AG08396 (cell line): ENCODE measurements at regions not wholly inside any gene's neighbourhood (a gene's known extent, or its start where the extent isn't known, plus 50 kb on each side); places are given as distances from the start of the nearest gene placed in this dataset.

Source experiments
- DNase-seq: peaks from one replicate; pipeline ENCODE4 v3.0.0; 2012; ENCODE audit warnings: low spot score, mixed read lengths

DNA sequence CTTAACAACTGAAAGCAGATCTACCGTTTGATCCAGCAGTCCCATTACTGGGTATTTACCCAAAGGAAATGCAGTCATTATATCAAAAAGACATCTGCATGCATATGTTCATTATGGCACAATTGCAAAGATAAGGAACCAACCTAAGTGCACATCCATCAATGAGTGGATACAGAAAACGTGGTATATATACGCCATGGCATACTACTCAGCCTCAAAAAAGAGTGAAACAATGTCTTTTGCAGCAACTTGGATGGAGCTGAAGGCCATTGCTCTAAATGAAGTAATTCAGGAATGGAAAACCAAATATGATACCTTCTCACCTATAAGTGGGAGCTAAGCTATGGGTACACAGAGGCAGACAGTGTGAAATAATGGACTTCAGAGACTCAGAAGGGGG, 169.3 kb downstream of the ZBTB18 start:
- no peak for DNase-seq

DNA sequence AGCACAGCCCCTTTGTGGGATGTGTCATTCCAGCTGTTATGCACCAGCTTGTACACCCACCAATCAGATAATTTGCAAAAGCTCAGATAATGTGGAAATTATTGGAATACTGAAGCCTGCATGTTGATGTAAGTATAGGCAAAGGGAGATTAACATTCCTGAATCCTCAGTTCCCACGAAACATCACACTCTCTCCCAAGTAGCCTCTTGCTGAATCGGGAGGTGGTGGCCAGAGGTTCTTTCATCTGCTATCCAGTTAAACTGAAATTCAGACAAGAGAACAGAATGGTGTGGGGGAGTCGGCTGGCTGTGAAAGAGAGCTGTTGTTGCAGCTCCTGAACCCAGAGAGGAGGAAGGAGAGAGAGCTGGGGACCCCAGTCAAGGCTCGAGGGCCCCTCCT, 170.9 kb downstream of the ZBTB18 start:
- no peak for DNase-seq

DNA sequence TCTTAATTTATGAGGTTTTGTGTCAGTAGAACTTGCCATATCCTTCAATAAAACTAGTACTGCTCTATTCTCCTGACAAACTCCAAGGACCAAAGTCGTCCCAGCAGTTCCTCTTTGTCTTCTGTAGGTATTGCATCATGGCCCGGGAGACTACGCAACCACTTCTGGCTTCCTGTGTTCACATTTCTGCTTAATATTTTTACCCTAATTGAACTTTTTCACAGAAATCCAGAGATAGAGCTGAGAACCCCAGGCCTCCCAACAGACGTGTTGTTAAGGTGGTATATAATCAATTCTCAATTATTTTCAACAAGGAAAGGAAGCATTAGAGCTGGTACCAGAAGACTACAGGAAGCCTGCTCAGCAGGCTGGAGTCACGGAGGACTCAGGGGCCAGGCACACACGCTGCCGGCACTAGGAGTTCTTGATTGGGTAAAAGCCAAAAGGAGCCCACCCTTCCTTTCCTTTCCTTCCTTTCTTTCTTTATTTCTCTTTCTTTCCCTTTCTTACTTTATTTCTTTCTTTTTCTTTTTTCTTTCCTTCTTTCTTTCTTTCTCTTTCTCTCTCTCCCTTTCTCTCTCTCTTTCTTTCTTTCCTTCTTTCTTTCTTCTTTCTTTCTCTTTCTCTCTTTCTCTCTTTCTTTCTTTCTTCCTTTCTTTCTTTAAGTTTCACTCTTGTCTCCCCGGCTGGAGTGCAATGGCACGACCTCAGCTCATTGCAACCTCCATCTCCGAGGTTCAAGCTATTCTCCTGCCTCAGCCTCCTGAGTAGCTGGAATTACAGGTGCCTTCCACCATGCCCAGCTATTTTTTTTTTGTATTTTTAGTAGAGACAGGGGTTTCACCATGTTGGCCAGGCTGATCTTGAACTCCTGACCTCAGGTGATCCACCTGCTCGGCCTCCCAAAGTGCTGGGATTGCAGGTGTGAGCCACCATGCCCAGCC, 173.7 kb downstream of the ZBTB18 start:
- no peak for DNase-seq

GRCh38 chr1:244226435-244226834, 175.4 kb downstream of the ZBTB18 start:
- no peak for DNase-seq

- DNase-seq = no peak
Observed at GRCh38 chr1:244230470-244230869, 179.4 kb downstream of the ZBTB18 start.

- DNase-seq = no peak
Observed at GRCh38 chr1:244231193-244231571, 180.1 kb downstream of the ZBTB18 start.

DNA sequence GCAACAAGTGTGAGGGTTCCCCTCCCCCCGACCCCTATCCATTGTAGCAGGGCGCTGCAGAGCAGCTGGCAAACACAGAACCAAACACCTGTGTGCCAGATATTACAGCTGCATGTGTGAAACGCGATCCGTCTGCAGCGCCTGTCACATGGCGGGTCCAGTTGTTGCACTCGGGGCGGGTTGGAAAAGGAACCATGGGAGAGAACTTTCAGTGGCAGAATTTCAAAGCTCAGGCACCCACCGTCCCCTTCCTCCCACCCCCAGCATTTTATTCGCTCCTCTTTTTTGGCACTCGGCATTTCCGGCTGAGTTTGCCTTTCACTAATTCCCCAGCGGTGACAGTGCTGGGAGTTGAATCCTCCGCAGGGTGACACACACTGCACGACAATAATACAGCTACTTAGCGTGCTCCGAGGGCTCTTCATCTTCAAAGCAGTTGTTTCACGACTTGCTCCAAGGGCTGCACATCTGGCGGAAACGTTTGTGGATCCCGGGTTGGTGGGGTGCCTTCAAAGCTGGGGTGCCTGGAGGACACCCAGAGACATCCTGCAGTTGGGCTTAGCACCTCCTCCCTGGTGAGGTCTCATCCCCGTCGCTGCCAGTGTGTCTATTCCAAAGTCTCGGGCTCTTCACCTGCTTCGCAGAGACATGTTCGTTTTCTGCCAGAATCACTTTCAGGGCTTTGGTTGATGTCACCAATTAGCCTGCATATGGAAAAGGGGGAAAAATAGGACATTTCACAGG, 180.7 kb downstream of the ZBTB18 start:
- peak; percentile 36 for DNase-seq

DNA sequence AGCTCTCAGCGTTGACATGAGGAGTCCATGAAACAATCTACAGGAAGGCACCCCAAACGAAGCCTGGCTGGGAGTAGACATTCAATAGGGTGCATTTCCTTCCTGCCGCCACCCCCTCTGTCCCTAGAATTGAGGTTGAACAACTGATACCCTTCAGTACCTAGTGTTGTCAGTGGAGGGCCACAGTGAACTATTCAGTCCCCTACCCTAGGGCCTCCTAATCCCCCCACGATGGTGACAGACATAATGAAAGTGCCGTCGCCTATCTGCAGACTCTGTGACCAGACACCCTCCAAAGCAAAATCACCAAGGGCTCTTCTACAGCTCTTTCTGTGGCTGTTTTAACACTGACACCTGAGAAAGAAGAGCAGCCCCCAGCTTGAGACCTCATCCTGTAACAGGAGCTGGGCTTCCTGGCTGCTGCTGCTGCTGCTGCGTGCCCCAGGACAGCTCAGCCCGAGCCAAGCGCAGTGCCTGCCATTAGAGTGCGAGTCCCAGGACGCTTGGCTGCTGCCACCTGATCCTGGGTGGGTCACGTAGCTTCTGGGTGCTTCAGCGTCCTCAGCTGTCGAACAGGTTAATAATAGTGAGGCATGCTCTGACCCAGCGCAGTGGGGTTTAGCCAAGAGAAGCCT, 183.0 kb downstream of the ZBTB18 start:
- no peak for DNase-seq

- no peak for DNase-seq
Observed at GRCh38 chr1:244235157-244235556, 184.1 kb downstream of the ZBTB18 start.

GRCh38 chr1:244236101-244236500, 185.0 kb downstream of the ZBTB18 start:
- no peak for DNase-seq

DNA sequence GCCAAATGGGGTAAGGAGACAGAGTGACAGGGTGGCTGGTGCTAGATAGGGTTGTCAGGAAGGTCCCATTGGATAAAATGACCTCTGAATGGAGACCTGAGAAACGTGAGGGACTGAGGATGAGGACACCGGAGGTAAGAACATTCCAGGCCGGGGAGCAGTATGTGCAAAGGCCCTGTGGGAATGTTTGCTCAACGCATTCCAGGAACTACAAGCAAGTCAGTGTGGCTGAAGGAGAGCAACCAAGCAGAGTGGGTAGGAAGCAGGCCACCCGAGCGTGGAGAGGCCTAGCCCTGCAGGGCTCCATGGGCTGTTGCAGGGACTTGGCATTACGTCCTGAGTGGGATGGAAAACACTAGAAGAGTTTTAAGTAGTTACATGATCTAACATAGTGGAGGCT, 185.6 kb downstream of the ZBTB18 start:
- DNase-seq = no peak

DNA sequence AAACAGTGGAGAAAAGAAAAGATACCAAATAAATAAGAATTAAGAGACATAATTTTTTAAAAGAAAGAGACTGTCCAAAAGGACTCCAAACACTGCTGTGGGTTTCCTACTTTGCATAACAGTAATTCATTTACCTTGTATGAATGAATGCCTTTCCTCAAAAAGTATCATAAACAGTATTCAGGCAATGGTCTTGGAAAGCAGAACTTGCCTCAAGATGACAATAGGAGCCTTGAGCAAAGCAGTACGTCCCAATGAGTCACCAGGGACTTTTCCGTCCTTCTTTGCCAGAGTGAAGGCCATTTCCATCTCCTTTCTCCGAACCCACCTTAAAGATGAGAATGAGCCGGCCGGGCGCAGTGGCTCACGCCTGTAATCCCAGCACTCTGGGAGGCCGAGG, 186.4 kb downstream of the ZBTB18 start:
- no peak for DNase-seq

DNA sequence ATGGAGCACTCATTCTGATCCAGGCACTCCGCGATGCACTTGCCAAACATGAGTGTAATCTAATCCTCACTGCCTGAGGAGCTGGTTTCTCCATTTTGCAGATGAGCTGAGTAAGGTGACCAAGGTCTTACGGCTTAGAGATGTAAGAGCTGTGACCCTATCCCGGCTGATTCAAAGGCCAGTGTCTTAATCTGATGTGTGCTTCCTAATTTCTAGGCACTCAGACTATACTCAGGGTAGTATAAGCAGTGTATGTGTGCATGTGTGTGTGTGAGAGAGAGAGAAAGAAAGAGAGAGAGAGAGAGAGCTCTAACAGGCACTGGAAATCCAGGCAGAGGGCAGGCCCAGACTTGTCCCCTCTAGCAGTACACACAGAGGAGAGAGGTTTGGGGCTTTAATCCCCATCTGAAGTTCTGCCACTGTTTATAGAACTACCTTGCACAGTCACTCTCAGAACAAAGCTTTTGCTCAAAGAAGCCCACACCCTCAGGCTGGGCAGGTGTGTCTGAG, 188.2 kb downstream of the ZBTB18 start:
- no peak for DNase-seq

- no peak for DNase-seq
Observed at GRCh38 chr1:244241438-244241837, 190.4 kb downstream of the ZBTB18 start.

DNA sequence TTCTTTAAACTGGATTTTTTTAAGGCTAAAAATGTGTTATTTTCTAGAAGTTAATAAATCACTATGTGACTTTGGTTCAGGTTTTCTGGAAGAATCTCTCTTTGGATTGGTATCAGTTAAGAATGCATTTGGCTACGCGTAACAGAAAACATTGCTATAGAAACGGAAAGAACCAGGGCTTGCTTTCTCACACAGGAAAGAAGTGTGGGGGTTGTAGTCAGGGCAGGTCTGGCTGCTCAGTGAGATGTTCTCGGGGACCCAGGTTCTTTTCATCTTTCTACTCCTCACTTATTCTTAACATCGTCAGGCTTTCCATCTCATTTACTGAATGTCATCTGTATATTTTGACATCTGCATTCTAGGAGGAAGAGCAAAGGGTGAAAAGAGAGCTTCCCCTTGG, 191.4 kb downstream of the ZBTB18 start:
- DNase-seq = no peak

GRCh38 chr1:244246334-244246733, 195.3 kb downstream of the ZBTB18 start:
- DNase-seq = no peak

GRCh38 chr1:244248426-244248825, 197.3 kb downstream of the ZBTB18 start:
- no peak for DNase-seq

DNA sequence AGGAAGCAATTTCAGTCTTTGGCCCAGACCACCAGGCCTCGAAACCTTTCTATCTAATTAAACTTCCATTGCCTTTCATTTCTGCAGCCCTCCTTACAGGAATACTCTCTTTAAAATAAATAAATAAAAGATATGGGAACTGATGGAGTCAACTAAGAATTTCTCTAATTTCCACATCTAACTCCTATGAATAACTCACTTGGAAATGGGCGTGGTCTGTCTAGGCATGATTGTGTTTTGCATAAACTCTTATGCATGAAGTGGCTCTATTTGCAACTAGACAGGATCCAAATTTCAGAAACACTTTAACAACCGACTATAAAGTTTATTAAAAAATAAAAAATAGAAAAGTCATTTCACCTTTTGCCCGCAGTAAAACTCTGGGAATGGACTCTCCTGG, 199.5 kb downstream of the ADSS2 start:
- DNase-seq = no peak

GRCh38 chr1:244254467-244254866, 197.2 kb downstream of the ADSS2 start:
- no peak for DNase-seq

GRCh38 chr1:244255426-244255965, 196.2 kb downstream of the ADSS2 start:
- DNase-seq = no peak

DNA sequence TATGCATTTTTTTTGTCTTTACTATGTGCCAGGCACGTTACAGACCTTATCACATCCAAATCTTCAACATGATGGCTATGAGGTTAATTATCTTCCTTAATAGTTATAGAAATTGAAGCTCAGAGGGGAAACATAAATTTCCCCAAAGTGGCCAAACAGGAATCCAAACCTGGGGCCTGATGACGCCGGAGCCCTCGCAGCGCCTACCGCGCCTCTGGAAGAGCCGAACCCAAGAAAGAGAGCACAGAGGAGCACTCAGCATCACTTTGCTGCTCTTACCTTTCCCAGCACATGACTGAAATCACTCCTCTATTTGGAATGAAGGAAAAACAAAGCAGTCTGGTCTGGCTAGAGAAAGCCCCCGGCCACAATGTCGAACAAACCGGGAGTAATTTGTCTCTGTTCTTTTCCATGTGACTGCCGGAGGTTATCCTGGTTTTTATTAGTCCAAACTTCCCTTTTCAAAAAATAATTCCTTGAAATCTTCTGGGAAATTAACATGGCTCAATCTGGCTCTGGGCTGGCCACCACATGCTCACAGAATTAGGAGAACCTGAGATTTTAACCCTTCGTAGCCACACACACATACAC, 195.5 kb downstream of the ADSS2 start:
- DNase-seq = no peak

- DNase-seq = no peak
Observed at GRCh38 chr1:244264163-244264562, 187.5 kb downstream of the ADSS2 start.
